ENCODE measurements at regions not wholly inside any gene's neighbourhood (a gene's known extent, or its start where the extent isn't known, plus 50 kb on each side); places are given as distances from the start of the nearest gene placed in this dataset.

GRCh38 chr10:61330669-61331068 lies 122.5 kb downstream of the TMEM26 start:
- in situ Hi-C loops (cut with HindIII; ENCODE audit: extremely low pct_ligation_motif_present, low pct_unique_long_range_greater_than_20kb) (no loop called here), intact Hi-C loops (cut with micrococcal nuclease; ENCODE audit: unreplicated experiment) (no loop called here)
- H2AFZ ChIP-seq (ENCODE audit: low read length): no peak overlapping the region
- ChIA-PET POLR2A (no interaction called here), CTCF (ENCODE audit: low intra/inter-chr PET ratio, low total read pairs) (no interaction called here)
- no peaks in the 10 kb centered on the region for H4K20me1 ChIP-seq (ENCODE audit: insufficient read depth, low read length)
- 0 out of 2 replicates have a peak, but pooled peaks cover 6% of the 10 kb centered on the region for H3K9me3 ChIP-seq (ENCODE audit: low read length)
- BruUV-seq (replicated peaks): no TSS peak
- no peaks in the 10 kb centered on the region for H3K36me3 ChIP-seq (replicated peaks in 1 of 2; ENCODE audit: control insufficient read depth in 1 of 2, insufficient read depth in 2 of 2, low read length in 2 of 2)
- TF ChIP-seq MAF1 (CRISPR knock-in tag; IDR thresholded peaks at IDR 0.05; ENCODE audit: borderline replicate concordance): no peak
- no peak for TF ChIP-seq ZNF724P (CRISPR knock-in tag; IDR thresholded peaks at IDR 0.05; ENCODE audit: borderline replicate concordance)
- no peak for TF ChIP-seq HOMEZ (CRISPR knock-in tag; IDR thresholded peaks at IDR 0.05; ENCODE audit: low read depth)
- no peak for TF ChIP-seq RAD51 (IDR thresholded peaks at IDR 0.05; ENCODE audit: borderline replicate concordance)
- TF ChIP-seq PBX2 (CRISPR knock-in tag; IDR thresholded peaks at IDR 0.05): no peak
- TF ChIP-seq SETDB1 (CRISPR knock-in tag; IDR thresholded peaks at IDR 0.05; ENCODE audit: borderline replicate concordance): no peak
- no peak for TF ChIP-seq ZNF619 (CRISPR knock-in tag; IDR thresholded peaks at IDR 0.05)
- no peak for TF ChIP-seq ZSCAN20 (CRISPR knock-in tag; IDR thresholded peaks at IDR 0.05; ENCODE audit: borderline replicate concordance)
- no peak for TF ChIP-seq CC2D1A (CRISPR knock-in tag; IDR thresholded peaks at IDR 0.05)
- TF ChIP-seq KDM1A (CRISPR knock-in tag; IDR thresholded peaks at IDR 0.05): no peak
- TF ChIP-seq HDAC2 (CRISPR knock-in tag; IDR thresholded peaks at IDR 0.05): no peak
- TF ChIP-seq MXD4 (CRISPR knock-in tag; IDR thresholded peaks at IDR 0.05): no peak
- no peak overlapping the region for H3K27ac ChIP-seq (ENCODE audit: extremely low read length, insufficient read depth, low read length)
- no peak for ATAC-seq
- H3K27me3 ChIP-seq (ENCODE audit: control insufficient read depth in 1 of 2, insufficient read depth in 2 of 2, low read length in 2 of 2): no peaks in the 10 kb centered on the region
- H3K4me2 ChIP-seq (ENCODE audit: low read depth, low read length): no peak overlapping the region
- no peak for DNase-seq (ENCODE audit: low spot score)
- 0% methylated on average over 3 of the region's 3 CpGs for WGBS (ENCODE audit: low lambda C conversion rate)
- no peak overlapping the region for H3K9ac ChIP-seq (ENCODE audit: insufficient read depth, low read depth, low read length)
- FAIRE-seq: no peak
- H3K4me1 ChIP-seq (ENCODE audit: insufficient read depth, low read length): no peaks in the 10 kb centered on the region
- H3K4me3 ChIP-seq (replicated peaks in 1 of 3; ENCODE audit: insufficient read depth in 1 of 3, low read depth in 2 of 3, low read length in 3 of 3): no peak overlapping the region
- no peaks in the 10 kb centered on the region for H3K79me2 ChIP-seq (ENCODE audit: insufficient read depth, low read length)
